Bronchial epithelial cell (primary cell): ENCODE measurements at regions not wholly inside any gene's neighbourhood (a gene's known extent, or its start where the extent isn't known, plus 50 kb on each side); places are given as distances from the start of the nearest gene placed in this dataset.

Experiments used
- DNase-seq: peaks from one replicate; pipeline ENCODE4 v3.0.0-alpha.2; 2010; ENCODE audit warnings: low read depth
- FAIRE-seq: peaks from 2 replicates; lab custom pipeline; 2011; peaks lifted over from hg19 to GRCh38; lab: Jason Lieb, UNC
- H3K27me3 ChIP-seq: 2 replicates; pipeline ENCODE4 v1.5.1; 2011; ENCODE audit warnings: low read length; ENCODE audit not compliant: control insufficient read depth, insufficient read depth
- H3K36me3 ChIP-seq: 2 replicates; pipeline ENCODE4 v1.5.1; 2011; ENCODE audit warnings: low read length; ENCODE audit not compliant: control insufficient read depth, insufficient read depth
- H3K4me3 ChIP-seq: 2 replicates; pipeline ENCODE4 v1.5.1; 2011; ENCODE audit warnings: mild to moderate bottlenecking, low read depth, low read length, control low read depth
- TF ChIP-seq, protein P1 (sequence below): IDR thresholded peaks from 2 replicates; pipeline ENCODE4 v1.5.1; 2011; ENCODE audit warnings: mild to moderate bottlenecking, moderate library complexity, low read length, control low read depth, inconsistent platforms; ENCODE audit not compliant: insufficient read depth, severe bottlenecking

DNA sequence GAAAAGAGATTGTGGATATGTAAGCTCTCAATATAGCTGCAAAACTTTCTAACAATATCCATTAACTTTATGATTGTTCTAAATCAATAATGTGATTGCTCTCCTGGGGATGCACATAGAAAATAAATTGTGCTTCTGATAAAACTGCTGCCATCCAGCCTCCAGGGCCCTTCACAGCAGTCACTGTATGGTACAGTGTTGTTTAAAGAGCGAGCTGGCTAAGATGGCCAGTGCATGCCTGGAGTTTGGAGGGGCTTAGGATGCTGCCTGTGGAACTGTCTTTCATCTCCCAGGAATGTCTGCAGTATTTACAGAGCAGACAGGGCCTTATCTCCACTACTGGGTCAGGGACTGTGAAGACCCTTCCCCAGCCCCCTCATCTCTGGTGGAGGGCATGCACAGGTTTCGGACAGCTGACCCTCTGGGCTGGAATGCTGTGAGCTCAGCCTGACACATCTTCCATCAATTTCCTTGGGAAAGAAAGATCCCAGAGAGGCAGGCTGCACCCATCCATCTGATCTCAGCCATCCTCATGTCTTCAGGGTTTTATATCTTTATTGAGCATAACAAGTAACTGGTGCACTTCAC, 137.0 kb downstream of the PLPP3 start:
- TF ChIP-seq, protein P1, sequence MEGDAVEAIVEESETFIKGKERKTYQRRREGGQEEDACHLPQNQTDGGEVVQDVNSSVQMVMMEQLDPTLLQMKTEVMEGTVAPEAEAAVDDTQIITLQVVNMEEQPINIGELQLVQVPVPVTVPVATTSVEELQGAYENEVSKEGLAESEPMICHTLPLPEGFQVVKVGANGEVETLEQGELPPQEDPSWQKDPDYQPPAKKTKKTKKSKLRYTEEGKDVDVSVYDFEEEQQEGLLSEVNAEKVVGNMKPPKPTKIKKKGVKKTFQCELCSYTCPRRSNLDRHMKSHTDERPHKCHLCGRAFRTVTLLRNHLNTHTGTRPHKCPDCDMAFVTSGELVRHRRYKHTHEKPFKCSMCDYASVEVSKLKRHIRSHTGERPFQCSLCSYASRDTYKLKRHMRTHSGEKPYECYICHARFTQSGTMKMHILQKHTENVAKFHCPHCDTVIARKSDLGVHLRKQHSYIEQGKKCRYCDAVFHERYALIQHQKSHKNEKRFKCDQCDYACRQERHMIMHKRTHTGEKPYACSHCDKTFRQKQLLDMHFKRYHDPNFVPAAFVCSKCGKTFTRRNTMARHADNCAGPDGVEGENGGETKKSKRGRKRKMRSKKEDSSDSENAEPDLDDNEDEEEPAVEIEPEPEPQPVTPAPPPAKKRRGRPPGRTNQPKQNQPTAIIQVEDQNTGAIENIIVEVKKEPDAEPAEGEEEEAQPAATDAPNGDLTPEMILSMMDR: no peak
- H3K27me3 ChIP-seq: no peaks in the 10 kb centered on the region
- no peak for FAIRE-seq
- H3K36me3 ChIP-seq: no peaks in the 10 kb centered on the region
- DNase-seq: no peak
- no peak overlapping the region for H3K4me3 ChIP-seq

DNA sequence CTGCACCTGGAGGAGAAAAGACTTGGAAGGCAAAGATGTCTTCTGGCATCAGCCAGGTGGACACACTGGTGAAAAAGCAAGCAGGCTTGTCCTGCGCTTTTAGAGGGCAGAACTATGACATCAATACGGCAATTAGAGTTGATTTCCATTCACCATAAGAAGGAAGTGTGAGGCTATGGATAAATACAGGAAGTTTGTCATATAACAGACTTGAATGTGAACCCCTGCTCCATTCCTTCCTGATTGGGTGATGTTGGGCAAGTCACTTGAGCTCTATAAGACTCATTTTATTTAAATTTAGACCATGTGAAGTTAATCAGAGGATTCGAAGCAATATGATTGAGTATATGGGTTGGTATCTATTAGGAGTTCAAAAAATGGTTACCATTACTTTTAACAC, 137.8 kb downstream of the PLPP3 start:
- FAIRE-seq: no peak
- H3K36me3 ChIP-seq: no peaks in the 10 kb centered on the region
- H3K4me3 ChIP-seq: no peak overlapping the region
- DNase-seq: no peak
- no peaks in the 10 kb centered on the region for H3K27me3 ChIP-seq
- TF ChIP-seq, protein P1: no peak

DNA sequence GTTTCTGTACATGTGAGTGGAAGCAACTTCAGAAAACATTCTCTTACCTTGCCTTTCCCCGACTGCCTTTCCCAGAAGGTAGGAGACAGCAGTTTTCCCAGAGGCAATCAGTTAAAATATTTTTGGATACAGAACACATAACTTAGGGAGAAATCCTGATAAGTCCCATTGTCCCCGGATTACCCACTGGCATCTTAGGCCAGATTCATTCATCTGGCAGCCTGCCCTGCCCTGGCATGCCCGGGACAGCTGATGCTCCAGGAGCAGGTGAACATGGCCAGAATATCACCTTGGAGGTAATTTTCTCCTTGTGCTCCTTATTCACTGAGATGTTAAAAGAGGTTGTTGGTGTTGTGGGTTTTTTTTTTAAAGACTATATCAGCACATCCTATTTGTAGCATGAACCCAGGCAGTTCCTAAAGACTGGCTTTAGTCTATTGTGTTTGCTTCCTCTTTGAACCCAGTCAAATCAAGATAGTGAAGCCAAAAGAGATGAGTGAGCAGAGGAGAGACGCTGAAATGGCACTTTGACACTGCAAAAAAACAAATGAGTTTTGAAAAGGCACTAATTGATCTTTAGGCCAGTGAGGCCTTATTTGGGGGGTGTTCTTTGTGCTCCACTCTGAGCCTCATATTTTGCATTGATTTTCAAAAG, 139.6 kb downstream of the PLPP3 start:
- TF ChIP-seq, protein P1: no peak
- H3K4me3 ChIP-seq: no peak overlapping the region
- H3K27me3 ChIP-seq: no peaks in the 10 kb centered on the region
- no peak for DNase-seq
- no peak for FAIRE-seq
- no peaks in the 10 kb centered on the region for H3K36me3 ChIP-seq

DNA sequence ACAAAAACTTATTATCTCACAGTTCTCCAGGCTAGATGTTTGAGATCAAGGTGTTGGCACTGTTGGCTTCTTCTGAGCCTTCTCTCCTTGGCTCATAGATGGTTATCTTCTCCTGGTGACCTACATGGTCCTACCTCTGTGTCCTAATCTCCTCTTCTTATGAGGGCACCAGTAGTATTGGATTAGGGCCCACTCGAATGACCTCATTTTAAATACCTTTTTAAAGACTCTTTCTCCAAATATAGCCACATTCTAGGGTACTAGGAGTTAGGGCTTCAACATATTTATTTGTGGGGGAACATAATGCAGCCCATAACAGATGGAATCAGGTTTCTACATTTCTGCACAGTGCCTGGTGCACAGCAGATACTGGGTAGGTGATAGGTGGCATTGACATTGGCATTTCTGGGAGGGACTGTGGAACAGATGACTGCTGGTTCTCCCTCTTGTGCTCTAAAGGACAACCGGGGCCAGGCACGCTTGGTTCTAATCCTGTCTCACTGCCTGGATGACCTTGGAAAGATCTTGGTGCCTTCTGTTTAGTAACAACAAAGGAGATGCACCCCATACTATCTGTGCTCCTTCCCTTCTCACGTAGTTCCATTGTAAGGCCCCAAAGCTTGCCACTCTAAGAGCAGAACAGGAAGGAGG, 140.3 kb downstream of the PLPP3 start:
- H3K36me3 ChIP-seq: no peaks in the 10 kb centered on the region
- TF ChIP-seq, protein P1: no peak
- no peak overlapping the region for H3K4me3 ChIP-seq
- DNase-seq (no peak), FAIRE-seq (no peak)
- no peaks in the 10 kb centered on the region for H3K27me3 ChIP-seq

DNA sequence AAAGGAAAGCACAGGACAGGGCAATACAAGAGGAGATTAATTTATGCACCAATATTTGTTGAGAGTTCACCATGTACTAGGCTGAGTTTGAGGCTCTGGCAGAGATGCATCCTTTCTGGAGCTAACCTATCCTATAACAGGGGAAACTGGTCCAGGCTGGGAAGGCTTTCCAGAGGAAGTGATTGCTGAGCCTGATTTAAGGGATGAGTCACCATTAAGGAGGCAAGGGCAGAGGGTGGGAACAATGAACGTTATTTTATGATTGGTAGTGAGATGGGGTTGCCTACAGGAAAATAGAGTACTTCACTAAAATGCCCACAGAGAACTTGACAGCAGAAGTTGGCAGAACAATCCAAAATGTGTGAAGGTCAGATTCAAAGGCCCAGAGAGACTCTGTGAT, 141.4 kb downstream of the PLPP3 start:
- FAIRE-seq (no peak), DNase-seq (peak; percentile 36)
- H3K36me3 ChIP-seq: no peaks in the 10 kb centered on the region
- no peaks in the 10 kb centered on the region for H3K27me3 ChIP-seq
- TF ChIP-seq, protein P1: no peak
- H3K4me3 ChIP-seq: no peak overlapping the region
